ENCODE measurements at regions not wholly inside any gene's neighbourhood (a gene's known extent, or its start where the extent isn't known, plus 50 kb on each side); places are given as distances from the start of the nearest gene placed in this dataset.

DNA sequence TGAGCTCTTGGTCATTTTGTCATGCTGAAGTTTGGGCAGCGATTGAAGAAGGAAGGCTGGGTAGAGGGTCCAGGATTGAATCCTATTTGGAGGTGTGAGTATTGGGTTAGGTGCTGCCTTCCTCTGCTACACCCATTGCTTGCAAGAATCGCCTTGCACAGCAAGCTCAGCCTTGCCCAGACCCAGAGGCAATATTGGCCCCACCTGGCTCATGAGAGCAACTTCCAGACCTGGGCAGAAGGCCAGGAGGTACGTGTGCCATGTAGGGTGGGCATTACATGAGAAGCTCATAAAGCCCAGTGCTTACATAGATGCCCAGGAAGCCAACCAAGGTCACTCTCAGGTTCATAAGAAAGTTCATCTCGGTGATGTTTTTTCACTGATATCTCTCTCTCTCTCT, 718.0 kb downstream of the EFNB2 start:
- DNase-seq: no peak

DNA sequence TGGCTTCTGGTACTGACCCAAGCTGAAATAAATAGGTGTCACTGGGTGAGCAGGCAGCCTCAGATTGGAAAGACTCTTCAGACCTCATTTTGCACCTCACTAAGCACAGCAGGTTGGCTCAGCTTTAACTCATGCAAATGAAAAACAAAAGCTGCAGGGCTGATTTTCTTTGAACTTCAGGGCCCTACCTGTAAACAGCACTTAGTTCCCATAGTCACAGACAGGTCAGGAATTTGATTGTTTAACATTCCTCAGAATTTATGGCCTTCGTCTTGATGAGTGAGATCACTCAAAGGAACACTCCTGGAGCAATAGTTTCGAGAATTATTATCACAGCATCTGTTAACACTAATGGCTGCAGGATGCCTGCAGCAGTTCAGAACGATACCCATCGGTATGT, 718.5 kb downstream of the EFNB2 start:
- DNase-seq: no peak

- no peak for DNase-seq
Observed at GRCh38 chr13:105814902-105815250, 720.6 kb downstream of the EFNB2 start.

DNA sequence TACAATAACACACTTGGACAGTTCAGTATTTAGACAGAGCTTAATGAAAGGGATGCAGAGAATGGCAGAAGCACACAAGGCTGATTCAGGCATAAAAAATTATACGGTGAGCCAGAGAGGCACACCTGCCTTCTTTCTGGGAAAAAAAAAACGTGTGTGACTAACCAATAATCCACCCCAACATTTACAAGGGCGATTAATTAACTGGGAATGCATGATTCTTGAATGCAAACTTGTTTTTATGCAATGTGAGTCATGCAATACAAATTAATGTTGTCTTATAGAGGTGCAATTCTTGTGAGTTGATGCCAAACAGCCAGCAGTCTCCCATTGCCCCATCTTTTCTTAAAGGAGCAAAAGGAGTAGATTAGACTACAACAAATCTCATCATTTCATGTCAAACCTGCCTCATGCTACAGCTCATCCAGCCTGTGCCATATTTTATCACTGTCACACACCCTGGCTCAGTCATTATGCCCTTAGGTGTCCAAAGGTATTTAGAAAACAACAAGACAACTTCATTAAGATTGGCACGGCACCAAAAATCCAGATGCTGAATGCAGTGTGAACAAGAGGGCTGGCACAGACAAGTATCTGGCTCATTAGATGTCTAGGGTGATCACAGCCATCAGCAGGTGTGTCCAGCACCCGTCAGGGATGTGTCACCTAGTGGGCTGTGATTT, 721.1 kb downstream of the EFNB2 start:
- no peak for DNase-seq

DNA sequence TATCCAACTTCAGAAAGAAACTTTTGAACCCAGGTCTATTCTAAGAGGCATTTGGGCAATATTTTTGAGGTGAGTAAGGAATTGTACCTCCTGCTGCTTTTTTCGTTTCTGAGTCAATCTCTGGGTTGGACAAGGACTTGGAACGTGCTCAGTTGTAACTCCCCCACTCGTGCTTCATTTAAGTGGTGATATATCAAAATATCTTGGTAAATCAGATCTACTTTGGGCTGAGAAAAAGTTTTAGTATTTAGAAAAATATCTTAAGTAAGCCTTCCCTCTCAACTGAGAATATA, 728.9 kb downstream of the EFNB2 start:
- DNase-seq: no peak

GRCh38 chr13:105805892-105806627, 729.4 kb downstream of the EFNB2 start:
- no peak for DNase-seq

- no peak for DNase-seq
Observed at GRCh38 chr13:105804561-105805190, 730.8 kb downstream of the EFNB2 start.

GRCh38 chr13:105799155-105799554, 736.3 kb downstream of the EFNB2 start:
- DNase-seq: no peak

GRCh38 chr13:105798541-105798940, 736.9 kb downstream of the EFNB2 start:
- no peak for DNase-seq

- no peak for DNase-seq
Observed at GRCh38 chr13:105796081-105796480, 739.4 kb downstream of the EFNB2 start.

DNA sequence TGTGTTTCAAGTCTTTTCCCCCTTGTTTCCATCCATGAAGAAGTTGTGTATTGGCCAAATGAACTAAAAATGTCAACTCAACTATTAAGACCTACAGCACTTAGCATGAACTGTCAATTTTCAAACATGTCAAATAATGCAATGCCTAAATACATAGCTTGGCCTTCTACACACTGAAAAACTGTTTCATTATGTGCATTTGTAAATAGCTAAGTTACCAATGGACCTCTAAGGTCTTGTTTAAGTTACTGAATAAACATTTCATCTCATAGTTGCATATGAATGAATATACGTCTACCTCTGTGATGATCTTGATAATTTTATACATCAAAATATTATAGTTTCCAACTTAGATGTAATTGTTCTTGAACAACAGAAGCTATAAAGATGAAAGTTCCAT, 744.5 kb downstream of the EFNB2 start:
- DNase-seq: no peak

DNA sequence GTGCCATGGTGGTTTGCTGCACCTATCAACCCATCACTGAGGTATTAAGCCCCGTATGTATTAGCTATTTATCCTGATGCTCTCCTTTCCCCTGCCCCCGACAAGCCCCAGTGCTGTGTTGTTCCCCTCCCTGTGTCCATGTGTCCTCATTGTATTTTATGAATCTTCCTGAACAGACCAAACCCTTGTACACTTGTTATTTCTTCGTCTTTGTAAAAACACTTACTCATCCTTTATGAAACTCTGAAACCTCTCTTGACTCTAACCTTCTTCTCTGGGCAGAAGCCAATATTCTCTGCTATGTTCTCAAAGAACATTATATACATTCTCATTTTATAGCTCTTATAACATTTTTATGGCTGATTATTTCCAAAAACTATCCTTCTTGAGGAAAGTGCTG, 746.9 kb downstream of the EFNB2 start:
- no peak for DNase-seq

DNA sequence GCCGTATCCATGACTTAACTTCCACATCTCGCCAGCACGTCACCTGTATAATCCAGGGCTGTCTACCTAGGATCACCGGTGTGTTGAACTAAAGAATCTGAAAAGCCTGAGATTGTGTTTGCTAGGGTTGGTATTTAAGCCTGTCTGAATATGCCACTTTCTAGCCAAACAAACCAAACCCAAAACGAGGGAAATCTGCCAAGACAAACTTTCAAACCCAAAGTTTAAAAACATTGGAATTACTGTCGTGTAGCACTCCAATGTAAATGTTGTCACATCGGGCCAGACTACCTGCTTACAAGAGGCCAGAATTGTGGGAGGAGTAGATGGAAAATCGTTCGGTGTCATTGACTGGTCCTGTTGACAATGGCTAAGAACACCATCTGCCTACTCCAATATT, 747.8 kb downstream of the EFNB2 start:
- DNase-seq: no peak

DNA sequence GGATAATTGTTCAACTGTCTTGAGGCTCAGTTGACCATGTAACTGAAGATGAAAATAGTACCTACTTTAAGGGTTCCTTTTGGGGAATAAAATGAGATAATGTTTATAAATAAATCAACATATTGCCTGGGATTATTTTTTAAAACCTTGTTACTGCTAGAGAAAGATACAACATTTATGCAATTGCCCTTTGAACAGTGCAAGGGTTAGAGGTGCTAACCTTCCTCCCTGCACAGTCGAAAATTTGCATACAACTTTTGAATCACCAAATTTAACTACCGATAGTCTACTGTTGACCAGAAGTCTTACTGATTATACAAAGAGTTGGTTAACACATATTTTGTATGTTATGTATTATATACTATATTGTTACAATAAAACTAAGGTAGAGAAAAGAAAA, 750.0 kb downstream of the EFNB2 start:
- no peak for DNase-seq

DNA sequence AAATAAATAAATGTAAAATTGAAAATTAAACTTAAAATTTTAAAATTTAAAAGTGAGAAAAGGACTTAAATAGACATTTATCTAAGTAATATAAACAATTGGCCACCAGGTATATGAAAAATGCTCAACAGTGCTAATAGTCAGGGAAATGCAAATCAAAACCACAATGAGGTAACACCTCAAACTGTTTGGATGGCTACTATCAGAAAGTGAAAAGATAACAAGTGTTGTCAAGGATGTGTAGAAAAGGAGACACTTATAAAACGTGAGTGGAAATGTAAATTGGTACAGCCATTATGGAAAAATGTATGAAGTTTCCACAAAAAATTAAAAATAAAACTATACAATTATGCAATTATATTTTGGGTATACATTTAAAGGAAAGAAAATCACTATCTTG, 752.2 kb downstream of the EFNB2 start:
- no peak for DNase-seq

DNA sequence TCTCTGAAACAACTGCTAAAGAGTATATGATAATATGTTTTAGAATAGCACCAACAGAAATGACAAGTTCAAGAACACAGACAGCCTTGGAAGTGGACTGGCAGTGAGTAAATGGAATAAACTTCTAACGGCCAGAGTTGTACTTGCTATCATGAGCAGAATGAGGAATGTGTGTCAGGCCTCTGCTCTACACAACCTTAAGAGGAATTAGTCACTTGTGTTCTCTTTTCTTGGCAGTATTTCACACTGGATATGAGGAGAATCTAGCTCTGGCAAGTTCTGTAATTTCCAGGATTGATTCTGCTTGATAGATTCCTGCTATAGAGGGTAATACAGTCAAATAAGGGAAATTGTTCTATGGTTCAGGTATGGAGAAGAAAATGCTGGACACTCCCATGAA, 757.3 kb downstream of the EFNB2 start:
- DNase-seq: no peak

- no peak for DNase-seq
Observed at GRCh38 chr13:105774739-105775460, 760.6 kb downstream of the EFNB2 start.

- no peak for DNase-seq
Observed at GRCh38 chr13:105773863-105774538, 761.5 kb downstream of the EFNB2 start.

GRCh38 chr13:105773241-105773640, 762.2 kb downstream of the EFNB2 start:
- no peak for DNase-seq

DNA sequence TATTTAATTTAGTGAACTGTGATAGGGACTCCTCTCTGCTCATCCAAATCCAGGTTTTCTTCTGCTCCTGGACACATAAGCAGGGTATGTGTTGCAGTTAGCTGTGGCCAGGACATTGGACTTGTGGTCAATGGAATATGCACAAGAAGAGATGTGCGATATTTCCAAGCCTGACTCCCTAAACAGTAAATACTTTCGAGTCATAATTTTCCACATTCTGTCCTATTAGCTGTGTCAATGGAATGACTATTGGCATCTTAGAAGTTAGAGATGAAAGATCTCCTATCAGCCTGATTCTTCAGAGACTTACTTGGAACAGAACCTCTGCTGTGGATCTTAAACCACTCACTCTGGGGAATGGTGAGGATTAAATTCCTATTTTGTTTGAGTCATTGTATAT, 771.0 kb downstream of the EFNB2 start:
- DNase-seq: no peak

- no peak for DNase-seq
Observed at GRCh38 chr13:105763851-105764250, 771.6 kb downstream of the EFNB2 start.

DNA sequence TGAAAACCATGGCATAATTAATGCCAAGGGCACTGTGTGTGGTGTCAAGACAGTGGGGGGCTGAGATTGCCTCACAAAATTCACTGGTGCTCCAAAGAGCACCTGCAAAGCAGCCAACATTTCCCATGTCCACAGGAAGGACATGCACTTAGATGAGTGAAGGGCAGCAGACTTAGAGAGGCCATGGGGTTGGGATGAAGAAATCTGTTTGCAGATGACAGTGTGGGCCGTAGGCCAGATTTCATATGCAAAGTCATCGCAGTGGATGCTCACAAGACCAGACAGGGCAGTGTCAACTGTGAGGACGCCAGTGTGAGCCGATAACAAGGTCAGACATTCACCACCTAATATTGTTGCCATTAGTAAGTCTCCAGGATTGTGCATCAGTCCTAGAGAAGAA, 773.4 kb downstream of the EFNB2 start:
- no peak for DNase-seq

All from MV-4-11 (cell line).